ENCODE measurements at regions not wholly inside any gene's neighbourhood (a gene's known extent, or its start where the extent isn't known, plus 50 kb on each side); places are given as distances from the start of the nearest gene placed in this dataset.

GRCh38 chr15:96959501-96959900 is 629.0 kb downstream of the NR2F2 start:
- Histone ChIP-seq H3K79me2 (ENCODE audit: control insufficient read depth, low read length) (no peaks in the 10 kb centered on the region), H3K9me2 (replicated peaks; ENCODE audit: control insufficient read depth, low read length) (no peaks in the 10 kb centered on the region), H3K4me1 (ENCODE audit: control insufficient read depth, low read length) (no peaks in the 10 kb centered on the region), H4K20me1 (ENCODE audit: control insufficient read depth, insufficient read depth, low read depth, low read length) (no peaks in the 10 kb centered on the region), H3K36me3 (ENCODE audit: control insufficient read depth, low read length) (no peaks in the 10 kb centered on the region), H3K27me3 (ENCODE audit: control insufficient read depth, low read length) (no peaks in the 10 kb centered on the region), H3K4me3 (ENCODE audit: low read length) (no peak overlapping the region), H3K4me2 (ENCODE audit: low read length) (no peak overlapping the region), H3K27ac (ENCODE audit: low read depth, low read length) (no peak overlapping the region), H3F3A (ENCODE audit: control insufficient read depth, insufficient read depth) (no peaks in the 10 kb centered on the region), H3K9me3 (ENCODE audit: control insufficient read depth, insufficient read depth, low read length) (no peaks in the 10 kb centered on the region; the same call in 1 of the 2 replicates)
- TF ChIP-seq CTCF (IDR thresholded peaks at IDR 0.05; ENCODE audit: low read depth, low read length, poor library complexity, severe bottlenecking) (no peak), EZH2phosphoT487 (IDR thresholded peaks at IDR 0.05; ENCODE audit: borderline replicate concordance, low read length) (no peak)

- Histone ChIP-seq H3F3A (ENCODE audit: control insufficient read depth, insufficient read depth) (no peaks in the 10 kb centered on the region), H4K20me1 (ENCODE audit: control insufficient read depth, insufficient read depth, low read depth, low read length) (no peaks in the 10 kb centered on the region), H3K79me2 (ENCODE audit: control insufficient read depth, low read length) (no peaks in the 10 kb centered on the region), H3K27ac (ENCODE audit: low read depth, low read length) (no peak overlapping the region), H3K9me2 (replicated peaks; ENCODE audit: control insufficient read depth, low read length) (no peaks in the 10 kb centered on the region), H3K36me3 (ENCODE audit: control insufficient read depth, low read length) (no peaks in the 10 kb centered on the region), H3K4me2 (ENCODE audit: low read length) (no peak overlapping the region), H3K4me3 (ENCODE audit: low read length) (no peak overlapping the region), H3K9me3 (ENCODE audit: control insufficient read depth, insufficient read depth, low read length) (no peaks in the 10 kb centered on the region; the same call in 1 of the 2 replicates), H3K27me3 (ENCODE audit: control insufficient read depth, low read length) (no peaks in the 10 kb centered on the region), H3K4me1 (ENCODE audit: control insufficient read depth, low read length) (no peaks in the 10 kb centered on the region)
- TF ChIP-seq EZH2phosphoT487 (IDR thresholded peaks at IDR 0.05; ENCODE audit: borderline replicate concordance, low read length), result no peak
- no peak for TF ChIP-seq CTCF (IDR thresholded peaks at IDR 0.05; ENCODE audit: low read depth, low read length, poor library complexity, severe bottlenecking)
Measured at GRCh38 chr15:96960711-96961480, 630.4 kb downstream of the NR2F2 start.

DNA sequence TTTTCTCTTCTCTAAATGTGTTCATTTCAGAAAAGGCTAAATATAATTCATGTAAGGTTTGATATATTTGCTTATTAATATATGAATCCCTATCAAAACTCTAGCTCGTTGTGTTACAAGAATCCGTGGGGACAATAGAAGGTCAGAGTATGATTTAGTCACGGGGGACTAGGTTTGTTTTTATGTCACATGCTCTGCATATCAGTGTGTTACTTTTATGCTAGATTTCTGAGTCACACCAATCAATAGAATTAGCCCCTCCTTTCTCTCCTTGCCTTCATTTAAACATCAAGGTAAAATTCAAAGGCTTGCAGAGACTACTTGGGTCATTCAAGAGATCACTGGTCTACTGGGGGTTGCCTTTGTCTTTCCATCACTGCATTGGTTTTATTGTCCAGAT is 636.1 kb downstream of the NR2F2 start:
- no peaks in the 10 kb centered on the region for H3F3A ChIP-seq (ENCODE audit: control insufficient read depth, insufficient read depth)
- no peaks in the 10 kb centered on the region for H3K36me3 ChIP-seq (ENCODE audit: control insufficient read depth, low read length)
- no peaks in the 10 kb centered on the region for H3K27me3 ChIP-seq (ENCODE audit: control insufficient read depth, low read length)
- H3K4me3 ChIP-seq (ENCODE audit: low read length), result no peak overlapping the region
- no peaks in the 10 kb centered on the region for H3K4me1 ChIP-seq (ENCODE audit: control insufficient read depth, low read length)
- no peaks in the 10 kb centered on the region for H3K9me2 ChIP-seq (replicated peaks; ENCODE audit: control insufficient read depth, low read length)
- H3K4me2 ChIP-seq (ENCODE audit: low read length), result no peak overlapping the region
- no peaks in the 10 kb centered on the region for H3K79me2 ChIP-seq (ENCODE audit: control insufficient read depth, low read length)
- no peaks in the 10 kb centered on the region for H4K20me1 ChIP-seq (ENCODE audit: control insufficient read depth, insufficient read depth, low read depth, low read length)
- H3K27ac ChIP-seq (ENCODE audit: low read depth, low read length), result no peak overlapping the region
- no peaks in the 10 kb centered on the region; the same call in 1 of the 2 replicates for H3K9me3 ChIP-seq (ENCODE audit: control insufficient read depth, insufficient read depth, low read length)
- TF ChIP-seq EZH2phosphoT487 (IDR thresholded peaks at IDR 0.05; ENCODE audit: borderline replicate concordance, low read length) (no peak), CTCF (IDR thresholded peaks at IDR 0.05; ENCODE audit: low read depth, low read length, poor library complexity, severe bottlenecking) (no peak)
